Activated T-helper 2 cell treated with anti-CD3 and anti-CD28 coated beads, Interferon-gamma antibody, Interleukin-2, Interleukin-4, amounts not matched to agents 10 μg/mL and 5 μg/mL and 100 μg/mL, durations not matched to agents 14 hours and 24 hours and 36 hours (primary cell): ENCODE measurements at regions not wholly inside any gene's neighbourhood (a gene's known extent, or its start where the extent isn't known, plus 50 kb on each side); places are given as distances from the start of the nearest gene placed in this dataset.

Experiments
- DNase-seq: peaks from one replicate; pipeline ENCODE4 v3.0.0; 2021; ENCODE audit warnings: low spot score
- H3K27ac Mint-ChIP-seq: one replicate; pipeline ENCODE4 v1.8.0; 2021; ENCODE audit warnings: mixed read lengths
- H3K27me3 Mint-ChIP-seq: one replicate; pipeline ENCODE4 v1.8.0; 2021; ENCODE audit warnings: low read depth, mixed read lengths
- H3K36me3 Mint-ChIP-seq: one replicate; pipeline ENCODE4 v1.8.0; 2021; ENCODE audit warnings: low read depth, mixed read lengths
- H3K4me1 Mint-ChIP-seq: one replicate; pipeline ENCODE4 v1.8.0; 2021; ENCODE audit warnings: low read depth, mixed read lengths
- H3K4me3 Mint-ChIP-seq: one replicate; pipeline ENCODE4 v1.8.0; 2021; ENCODE audit warnings: low read depth, mild to moderate bottlenecking, moderate library complexity, mixed read lengths
- H3K9me3 Mint-ChIP-seq: one replicate; pipeline ENCODE4 v1.8.0; 2021; ENCODE audit warnings: mixed read lengths
- intact Hi-C: fragments of 100-400 bp; cut with micrococcal nuclease; formaldehyde crosslinking; loops from one replicate; pipeline ENCODE4 v1.15.1; 2023

DNA sequence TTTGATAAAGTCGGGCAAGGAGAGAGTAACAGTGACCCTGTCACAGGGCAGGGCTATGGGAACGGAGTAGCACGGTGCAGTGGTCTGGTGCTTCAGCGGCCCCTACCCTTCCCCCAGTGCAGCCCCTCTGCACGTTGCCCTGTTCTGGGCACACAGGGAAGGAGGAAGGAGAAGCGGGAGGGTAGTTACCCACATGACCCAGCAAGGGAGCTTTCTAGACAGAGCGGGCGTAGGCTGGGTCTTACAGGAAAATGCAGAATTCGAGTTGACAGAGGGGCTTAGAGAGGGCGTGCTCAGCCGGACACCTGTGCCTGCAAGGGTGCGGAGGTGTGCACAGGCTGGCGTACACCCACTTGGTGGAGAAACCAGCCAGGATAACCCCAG lies 341.2 kb downstream of the NPHP4 start:
- Mint-ChIP-seq H3K9me3 (peaks cover 5% of the 10 kb centered on the region), H3K27me3 (peaks cover 11% of the 10 kb centered on the region), H3K36me3 (no peaks in the 10 kb centered on the region), H3K4me1 (peaks cover 2% of the 10 kb centered on the region), H3K27ac (no peak overlapping the region), H3K4me3 (no peak overlapping the region)
- intact Hi-C loops, result no loop called here
- no peak for DNase-seq

DNA sequence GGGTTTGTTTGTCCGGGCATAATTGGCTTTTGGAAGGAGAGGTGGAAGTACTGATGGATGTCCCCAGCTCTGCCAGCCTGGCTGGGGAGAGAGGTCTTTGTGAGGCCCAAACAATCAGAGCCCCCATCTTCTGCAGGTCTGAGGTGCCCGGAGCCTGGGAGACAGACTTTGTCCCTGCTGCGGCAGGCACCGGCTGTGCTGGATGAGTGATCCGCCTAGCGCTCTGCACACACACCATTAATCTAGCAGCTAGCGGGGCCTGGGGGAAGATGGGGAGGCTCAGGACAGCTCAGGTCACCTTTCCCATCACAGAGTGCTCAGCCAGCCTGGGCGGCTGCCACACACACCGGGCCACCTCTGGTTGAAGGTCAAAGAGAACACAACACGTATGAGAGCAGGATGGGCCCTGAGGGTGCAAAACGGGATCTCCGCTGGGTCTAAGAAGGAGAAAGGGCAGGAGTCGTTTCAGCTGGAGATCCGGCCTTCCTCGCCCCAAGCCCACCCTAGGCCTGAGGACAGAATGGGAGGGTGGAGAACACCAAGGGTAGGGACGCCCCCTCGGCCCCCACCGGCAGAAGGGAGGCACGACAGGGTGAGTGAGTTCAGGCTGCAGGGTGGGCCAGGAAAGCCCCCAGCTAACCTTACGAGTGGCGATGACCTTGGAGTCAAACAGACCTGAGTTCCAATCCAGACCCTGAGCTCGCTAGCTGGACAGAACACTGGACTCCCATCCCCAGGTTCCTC lies 341.8 kb downstream of the NPHP4 start:
- Mint-ChIP-seq H3K27me3 (peaks cover 11% of the 10 kb centered on the region), H3K4me3 (no peak overlapping the region), H3K4me1 (peaks cover 2% of the 10 kb centered on the region), H3K36me3 (no peaks in the 10 kb centered on the region), H3K9me3 (peaks cover 8% of the 10 kb centered on the region), H3K27ac (no peak overlapping the region)
- intact Hi-C loops, result no loop called here
- no peak for DNase-seq

DNA sequence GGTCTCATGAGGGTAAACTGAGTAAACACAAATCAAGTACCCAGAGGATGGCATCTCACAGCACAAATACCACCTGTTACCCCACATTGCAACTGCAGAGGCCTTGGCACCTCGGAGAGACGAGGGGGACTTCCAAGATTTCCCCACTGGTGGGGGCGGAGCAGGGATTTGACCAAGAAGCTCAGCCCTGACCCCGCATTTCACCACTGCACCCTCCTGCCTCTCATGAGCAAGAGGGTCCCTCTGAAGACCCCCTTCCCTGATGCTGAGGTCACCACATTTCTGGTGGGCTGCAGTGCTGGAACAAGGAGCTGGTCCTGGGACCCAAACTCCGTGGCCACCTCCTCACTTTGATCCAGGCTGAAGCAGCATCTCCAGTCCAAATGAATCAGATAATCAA lies 342.4 kb downstream of the NPHP4 start:
- H3K9me3 Mint-ChIP-seq, result peaks cover 9% of the 10 kb centered on the region
- intact Hi-C loops, result no loop called here
- peaks cover 11% of the 10 kb centered on the region for H3K27me3 Mint-ChIP-seq
- H3K4me1 Mint-ChIP-seq, result peaks cover 2% of the 10 kb centered on the region
- H3K4me3 Mint-ChIP-seq, result no peak overlapping the region
- H3K27ac Mint-ChIP-seq, result no peak overlapping the region
- H3K36me3 Mint-ChIP-seq, result no peaks in the 10 kb centered on the region
- DNase-seq, result no peak

DNA sequence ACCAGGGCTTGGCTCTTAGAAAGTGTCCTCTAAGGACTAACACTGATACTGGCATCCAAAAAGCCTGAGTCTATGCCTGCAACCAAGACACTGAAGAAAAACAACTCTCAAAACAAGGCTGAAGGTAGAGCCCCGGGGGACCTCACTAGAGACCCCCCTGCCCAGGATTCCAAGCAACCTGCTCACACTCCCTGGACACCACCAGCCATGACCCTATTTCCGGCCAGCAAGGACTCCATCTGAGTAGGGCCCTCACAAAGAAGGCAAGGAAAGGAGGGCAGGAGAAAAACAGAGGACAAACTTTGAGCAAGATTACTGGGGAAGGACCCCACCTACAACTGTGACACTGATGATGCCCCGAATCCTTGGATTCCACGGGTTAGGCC lies 343.1 kb downstream of the NPHP4 start:
- DNase-seq, result no peak
- H3K4me3 Mint-ChIP-seq, result no peak overlapping the region
- H3K4me1 Mint-ChIP-seq, result peaks cover 2% of the 10 kb centered on the region
- H3K27me3 Mint-ChIP-seq, result peaks cover 11% of the 10 kb centered on the region
- peaks cover 9% of the 10 kb centered on the region for H3K9me3 Mint-ChIP-seq
- H3K27ac Mint-ChIP-seq, result no peak overlapping the region
- intact Hi-C loops, result no loop called here
- H3K36me3 Mint-ChIP-seq, result no peaks in the 10 kb centered on the region

DNA sequence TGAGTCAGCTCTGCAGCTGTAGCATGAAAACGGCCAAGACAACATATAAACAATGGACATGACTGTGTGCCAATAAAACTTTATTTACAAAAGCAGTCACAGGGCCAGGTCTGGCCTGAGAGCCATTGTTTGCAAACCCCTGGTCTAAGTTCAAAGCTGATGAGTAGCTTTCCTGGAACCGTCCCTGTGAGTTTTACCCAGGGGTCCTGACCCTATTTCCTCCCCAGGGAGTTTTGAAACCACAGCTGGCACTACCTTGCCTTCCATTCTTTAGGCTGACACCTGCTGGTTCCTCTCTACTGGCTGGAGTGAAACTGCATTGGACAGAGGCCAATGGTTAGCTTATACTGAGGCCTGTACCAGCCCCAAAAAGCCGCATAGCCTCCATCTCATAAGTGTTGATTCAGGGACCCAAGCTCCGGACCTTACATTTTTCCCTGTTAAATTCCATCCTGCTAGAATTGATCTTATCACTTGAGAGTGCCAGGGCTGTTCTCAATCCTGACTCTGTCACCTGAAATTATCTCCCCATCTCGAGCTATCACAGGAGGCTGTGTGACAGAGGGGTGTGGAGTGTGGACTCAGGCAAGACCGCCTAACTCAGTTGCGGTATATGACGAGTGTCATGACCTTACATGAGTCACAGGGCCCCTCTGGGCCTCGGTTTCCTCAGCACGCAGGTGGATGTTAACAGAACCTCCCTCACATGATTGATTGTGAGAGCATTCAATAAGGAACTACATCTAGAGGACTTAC lies 343.6 kb downstream of the NPHP4 start:
- intact Hi-C loops, result no loop called here
- Mint-ChIP-seq H3K4me3 (no peak overlapping the region), H3K9me3 (peaks cover 9% of the 10 kb centered on the region), H3K36me3 (no peaks in the 10 kb centered on the region), H3K4me1 (peaks cover 2% of the 10 kb centered on the region), H3K27me3 (peaks cover 9% of the 10 kb centered on the region), H3K27ac (no peak overlapping the region)
- DNase-seq, result no peak

DNA sequence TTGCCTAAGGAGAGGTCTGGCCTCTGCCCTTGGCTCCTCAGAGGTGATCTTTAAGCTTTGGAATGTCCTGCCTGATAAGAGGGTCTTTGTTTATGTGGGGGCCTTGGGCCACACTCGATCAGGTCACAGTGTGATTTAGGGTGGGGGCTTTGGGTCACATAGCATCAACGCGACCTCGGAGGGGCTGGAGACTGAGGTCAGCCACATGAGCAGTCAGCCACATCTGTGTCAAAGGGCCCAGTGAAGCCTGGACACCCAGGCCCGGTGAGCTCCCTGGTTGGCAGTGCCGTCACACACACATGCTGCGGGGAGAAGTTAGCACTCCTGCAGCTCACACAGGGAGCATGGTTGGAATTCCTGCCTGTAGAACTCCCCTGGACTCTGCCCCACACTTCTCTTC lies 345.0 kb downstream of the NPHP4 start:
- DNase-seq, result no peak
- intact Hi-C loops, result no loop called here

DNA sequence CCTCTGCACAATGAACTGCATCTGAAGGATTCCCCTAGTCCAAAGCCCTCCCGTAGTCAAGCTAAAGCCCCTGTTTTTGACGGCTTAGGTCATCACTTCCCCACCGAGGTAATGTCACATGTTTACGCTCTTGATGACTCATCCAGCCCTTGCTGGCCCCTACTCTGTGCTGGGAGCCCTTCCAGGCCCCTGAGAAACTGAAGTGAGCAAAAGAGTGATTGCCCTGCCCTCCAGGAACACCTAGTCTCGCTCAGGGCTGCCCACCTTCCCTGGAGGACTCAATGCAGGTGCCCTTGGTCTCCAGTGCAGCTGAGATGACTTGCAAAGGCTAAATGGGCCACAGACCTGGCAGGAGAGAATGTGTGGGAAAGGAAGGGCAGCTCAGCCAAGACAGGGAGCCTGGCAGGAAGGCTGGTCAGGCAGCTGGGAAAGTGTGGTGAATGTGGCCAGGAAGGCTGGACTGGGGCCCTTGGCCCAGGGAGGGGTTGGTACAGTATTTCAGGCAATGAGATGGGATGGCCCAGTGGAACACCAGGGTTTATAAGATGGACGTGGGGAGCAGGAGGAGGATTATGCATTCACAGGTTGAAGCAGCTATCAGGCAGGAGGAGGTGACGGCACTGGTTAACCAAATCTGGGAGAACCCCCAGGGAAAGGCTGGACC lies 345.6 kb downstream of the NPHP4 start:
- H3K27me3 Mint-ChIP-seq, result peaks cover 3% of the 10 kb centered on the region
- no peaks in the 10 kb centered on the region for H3K4me1 Mint-ChIP-seq
- intact Hi-C loops, result no loop called here
- H3K36me3 Mint-ChIP-seq, result no peaks in the 10 kb centered on the region
- no peak for DNase-seq
- H3K27ac Mint-ChIP-seq, result no peak overlapping the region
- no peak overlapping the region for H3K4me3 Mint-ChIP-seq
- peaks cover 9% of the 10 kb centered on the region for H3K9me3 Mint-ChIP-seq

More for the DNA sequence above, 345.0 kb downstream of the NPHP4 start:
- Mint-ChIP-seq H3K4me1 (no peaks in the 10 kb centered on the region), H3K27me3 (peaks cover 5% of the 10 kb centered on the region), H3K36me3 (no peaks in the 10 kb centered on the region), H3K4me3 (no peak overlapping the region), H3K27ac (no peak overlapping the region), H3K9me3 (peaks cover 9% of the 10 kb centered on the region)

DNA sequence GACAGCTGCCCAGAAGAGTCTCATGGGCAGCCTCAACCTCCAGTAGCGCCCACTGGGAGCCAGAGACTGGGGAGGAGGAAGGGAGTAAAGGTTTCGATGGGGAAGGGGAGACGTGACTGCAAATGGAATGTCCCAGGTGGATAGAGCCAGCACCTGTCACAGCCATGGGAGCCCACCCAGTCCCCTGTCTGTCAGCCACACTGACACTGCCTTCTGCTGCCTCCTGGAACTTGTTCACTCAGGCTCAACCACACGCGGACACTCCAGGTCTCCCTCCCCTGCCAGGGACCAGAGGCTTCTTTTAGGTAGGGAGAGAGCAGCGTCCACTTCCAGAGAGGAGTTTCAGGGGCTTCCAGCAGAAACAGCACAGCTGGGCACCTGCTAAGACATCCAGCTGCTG lies 346.3 kb downstream of the NPHP4 start:
- Mint-ChIP-seq H3K4me1 (no peaks in the 10 kb centered on the region), H3K27ac (no peak overlapping the region), H3K9me3 (peaks cover 9% of the 10 kb centered on the region), H3K36me3 (no peaks in the 10 kb centered on the region), H3K27me3 (peaks cover 3% of the 10 kb centered on the region), H3K4me3 (no peak overlapping the region)
- DNase-seq, result no peak
- intact Hi-C loops, result no loop called here

DNA sequence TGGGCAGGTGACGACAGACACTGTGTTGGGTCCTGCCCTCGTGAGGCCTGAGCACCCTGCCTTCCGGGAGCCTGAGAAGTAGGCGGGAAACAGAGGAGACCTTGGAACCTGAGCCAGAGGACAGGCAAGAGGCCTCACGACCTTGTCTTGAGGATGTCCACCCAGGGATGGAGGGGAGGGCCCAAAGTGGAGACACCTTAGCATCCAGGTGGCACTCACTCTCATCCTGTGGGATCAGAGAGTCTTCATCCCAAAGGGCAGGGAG lies 347.2 kb downstream of the NPHP4 start:
- Mint-ChIP-seq H3K36me3 (no peaks in the 10 kb centered on the region), H3K9me3 (peaks cover 9% of the 10 kb centered on the region), H3K27ac (no peak overlapping the region), H3K4me3 (no peak overlapping the region), H3K27me3 (peaks cover 3% of the 10 kb centered on the region), H3K4me1 (no peaks in the 10 kb centered on the region)
- no peak for DNase-seq
- intact Hi-C loops, result no loop called here

DNA sequence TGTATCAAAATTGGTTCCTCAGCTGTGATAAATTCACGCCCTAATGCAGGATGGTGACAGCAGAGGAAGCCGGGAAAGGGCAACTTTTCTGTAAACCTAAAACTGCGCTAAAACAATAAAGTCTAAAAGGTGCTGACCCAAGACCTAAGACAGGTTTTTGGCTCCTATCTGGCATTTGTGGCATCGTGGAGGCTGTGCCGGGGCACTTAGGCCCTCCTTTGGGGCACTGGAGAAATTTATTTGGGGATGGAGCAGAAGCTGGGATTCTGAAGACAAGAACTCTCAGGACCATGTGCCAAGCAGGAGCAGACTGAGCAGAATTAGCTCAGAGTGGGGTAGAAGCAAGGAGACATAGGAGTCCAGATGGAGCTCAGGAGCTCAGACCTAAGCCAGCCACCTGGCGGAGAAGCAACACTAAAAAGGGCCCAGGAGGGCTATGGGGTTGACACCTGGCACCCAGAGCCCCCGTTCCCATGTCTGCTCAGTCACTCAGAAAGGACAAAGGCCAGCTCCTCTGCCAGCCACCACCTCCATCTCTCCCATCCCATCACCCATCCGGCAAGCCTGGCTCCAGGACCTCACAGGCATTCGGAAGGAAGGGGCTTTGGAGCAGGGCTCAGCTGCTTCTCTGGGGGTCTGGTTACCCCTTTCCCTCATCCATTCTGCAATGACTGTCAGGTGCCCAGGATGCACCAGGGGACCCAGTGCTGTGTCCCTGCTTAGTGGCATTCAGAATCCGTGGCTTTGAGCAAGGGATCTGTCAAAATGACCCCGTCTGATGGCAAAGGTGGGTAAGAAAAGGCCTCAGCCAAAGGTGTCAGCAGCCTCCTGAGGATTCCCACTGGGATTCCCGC lies 347.7 kb downstream of the NPHP4 start:
- Mint-ChIP-seq H3K4me3 (no peak overlapping the region), H3K9me3 (peaks cover 9% of the 10 kb centered on the region), H3K27ac (no peak overlapping the region), H3K27me3 (peaks cover 3% of the 10 kb centered on the region), H3K4me1 (no peaks in the 10 kb centered on the region), H3K36me3 (no peaks in the 10 kb centered on the region)
- no peak for DNase-seq
- intact Hi-C loops, result no loop called here

DNA sequence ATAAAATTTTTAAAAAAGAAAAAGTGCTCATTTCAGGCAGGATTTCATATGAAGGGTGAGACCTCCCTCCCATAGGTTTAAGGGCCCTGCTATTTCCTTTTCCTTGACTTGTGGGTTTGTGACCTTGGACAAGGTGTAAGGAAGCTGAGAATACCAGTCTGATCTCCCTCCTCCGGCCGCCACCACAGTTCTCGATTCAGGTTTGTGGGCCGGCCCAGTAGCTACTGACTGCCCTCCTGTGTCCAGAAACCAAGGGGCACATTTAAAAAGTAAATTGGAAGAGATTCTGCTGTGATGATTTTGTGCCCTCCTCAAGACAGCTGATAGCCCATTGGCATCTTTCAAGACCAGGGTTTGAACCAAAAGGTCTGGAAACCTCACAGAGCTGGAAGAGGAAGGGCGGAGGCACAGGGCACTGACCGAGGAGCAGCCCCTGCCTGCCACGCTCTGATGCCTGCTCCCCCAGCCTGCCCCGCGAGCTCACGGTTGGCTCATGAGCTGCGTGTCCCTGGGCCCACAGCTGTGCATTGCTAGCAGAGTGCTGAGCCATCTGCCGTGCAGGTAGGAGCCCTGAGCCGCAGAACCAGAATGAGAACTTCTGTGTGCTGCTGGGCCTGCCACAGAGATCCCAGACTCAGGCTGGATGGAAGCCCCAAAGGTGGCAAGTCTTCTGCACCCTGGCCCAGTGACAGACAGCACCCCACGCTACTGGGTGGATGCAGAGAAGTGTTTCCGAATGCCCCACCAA lies 348.7 kb downstream of the NPHP4 start:
- H3K27ac Mint-ChIP-seq, result no peak overlapping the region
- peaks cover 3% of the 10 kb centered on the region for H3K27me3 Mint-ChIP-seq
- intact Hi-C loops, result no loop called here
- H3K36me3 Mint-ChIP-seq, result no peaks in the 10 kb centered on the region
- peaks cover 9% of the 10 kb centered on the region for H3K9me3 Mint-ChIP-seq
- H3K4me1 Mint-ChIP-seq, result no peaks in the 10 kb centered on the region
- no peak for DNase-seq
- no peak overlapping the region for H3K4me3 Mint-ChIP-seq

DNA sequence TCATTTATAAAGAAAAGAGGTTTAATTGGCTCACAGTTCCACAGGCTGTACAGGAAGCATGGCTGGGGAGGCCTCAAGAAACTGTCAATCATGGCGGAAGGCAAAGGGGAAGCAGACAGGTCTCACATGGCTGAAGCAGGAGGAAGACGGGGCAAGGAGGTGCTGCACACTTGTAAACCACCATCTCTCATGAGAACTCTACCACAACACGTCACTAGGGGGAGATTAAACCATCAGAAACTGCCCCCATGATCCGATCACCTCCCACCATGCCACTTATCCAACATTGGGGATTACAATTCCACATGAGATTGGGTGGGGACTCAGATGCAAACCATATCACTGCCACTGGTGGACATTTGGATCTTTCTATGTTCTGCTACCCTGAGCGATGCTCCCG lies 351.4 kb downstream of the NPHP4 start:
- no peak overlapping the region for H3K27ac Mint-ChIP-seq
- intact Hi-C loops, result no loop called here
- DNase-seq, result no peak
- no peaks in the 10 kb centered on the region for H3K36me3 Mint-ChIP-seq
- peaks cover 3% of the 10 kb centered on the region for H3K27me3 Mint-ChIP-seq
- H3K4me3 Mint-ChIP-seq, result no peak overlapping the region
- H3K9me3 Mint-ChIP-seq, result peaks cover 4% of the 10 kb centered on the region
- H3K4me1 Mint-ChIP-seq, result no peaks in the 10 kb centered on the region
